ENCODE measurements at regions not wholly inside any gene's neighbourhood (a gene's known extent, or its start where the extent isn't known, plus 50 kb on each side); places are given as distances from the start of the nearest gene placed in this dataset.

DNA sequence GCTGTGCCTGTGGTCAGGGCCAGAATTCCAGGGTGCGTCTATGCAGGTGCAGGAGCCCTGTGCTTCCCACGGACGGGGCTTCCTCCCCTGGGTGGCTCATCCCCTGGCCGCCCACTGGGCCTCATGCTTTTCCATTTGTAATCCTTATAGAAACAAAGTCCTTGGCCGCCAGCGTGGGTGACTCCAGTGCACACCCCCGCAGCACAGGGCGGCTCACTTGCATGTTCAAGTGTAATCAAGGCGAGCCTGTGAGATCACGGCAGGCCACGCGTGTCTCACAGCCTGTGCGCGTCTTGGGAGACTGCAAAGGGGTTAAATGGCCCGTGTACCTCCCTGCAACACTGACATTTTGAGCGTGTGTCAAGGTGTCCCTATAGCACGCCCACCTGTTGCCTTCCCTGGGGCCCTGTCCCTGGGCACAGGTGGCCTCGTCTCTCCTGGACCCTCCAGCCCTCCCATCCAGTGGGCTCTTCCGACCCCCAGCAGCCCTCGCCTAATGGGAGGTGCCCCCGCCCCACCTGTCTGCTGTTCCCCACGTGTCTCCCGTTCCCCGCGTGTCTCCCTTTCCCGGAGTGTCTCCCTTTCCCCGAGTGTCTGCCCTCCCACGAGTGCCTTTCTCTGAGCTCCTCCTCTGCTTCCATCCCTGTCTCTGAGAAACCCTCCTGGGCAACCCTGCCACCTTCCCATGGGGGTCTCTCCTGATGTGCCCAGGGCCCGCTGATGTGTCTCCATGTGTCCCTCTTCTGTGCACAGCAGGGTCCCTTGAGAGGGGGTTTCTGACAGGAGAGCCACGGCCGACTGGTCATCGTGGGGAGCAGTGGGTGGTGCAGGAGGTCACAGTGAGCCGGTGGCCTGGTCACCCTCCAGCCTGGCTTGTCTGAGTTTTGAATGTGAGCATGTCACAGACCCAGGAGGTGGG, 1215.3 kb downstream of the BRD1 start:
- DNase-seq (ENCODE audit: low read depth), result no peak

DNA sequence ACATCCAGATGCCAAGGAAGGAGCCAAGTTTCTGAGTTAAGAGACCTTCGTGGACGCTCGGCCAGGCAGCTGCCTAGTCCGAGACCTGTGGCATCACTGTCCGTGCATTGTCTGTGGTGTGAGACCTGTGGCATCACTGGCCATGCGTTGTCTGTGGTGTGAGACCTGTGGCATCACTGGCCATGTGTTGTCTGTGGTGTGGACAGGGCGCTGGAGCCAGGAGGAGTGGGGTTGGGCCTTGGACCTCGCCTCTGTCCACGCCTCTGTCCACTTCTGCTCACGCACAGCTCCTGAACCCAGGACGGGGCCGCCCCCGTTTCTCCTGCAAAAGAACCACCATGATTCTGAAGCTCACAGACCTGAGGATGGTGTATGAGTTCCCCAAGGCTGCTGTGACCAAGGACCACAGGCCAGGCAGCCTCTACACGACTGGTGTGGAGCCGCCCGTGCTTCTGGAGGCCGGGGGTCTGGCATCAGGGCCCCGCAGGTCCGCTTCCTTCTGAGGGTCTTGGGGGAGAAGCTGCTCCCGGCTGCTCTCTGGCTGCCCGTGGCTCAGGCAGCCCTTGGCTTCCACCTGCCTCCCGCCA, 1218.3 kb downstream of the BRD1 start:
- no peak for DNase-seq (ENCODE audit: low read depth)

DNA sequence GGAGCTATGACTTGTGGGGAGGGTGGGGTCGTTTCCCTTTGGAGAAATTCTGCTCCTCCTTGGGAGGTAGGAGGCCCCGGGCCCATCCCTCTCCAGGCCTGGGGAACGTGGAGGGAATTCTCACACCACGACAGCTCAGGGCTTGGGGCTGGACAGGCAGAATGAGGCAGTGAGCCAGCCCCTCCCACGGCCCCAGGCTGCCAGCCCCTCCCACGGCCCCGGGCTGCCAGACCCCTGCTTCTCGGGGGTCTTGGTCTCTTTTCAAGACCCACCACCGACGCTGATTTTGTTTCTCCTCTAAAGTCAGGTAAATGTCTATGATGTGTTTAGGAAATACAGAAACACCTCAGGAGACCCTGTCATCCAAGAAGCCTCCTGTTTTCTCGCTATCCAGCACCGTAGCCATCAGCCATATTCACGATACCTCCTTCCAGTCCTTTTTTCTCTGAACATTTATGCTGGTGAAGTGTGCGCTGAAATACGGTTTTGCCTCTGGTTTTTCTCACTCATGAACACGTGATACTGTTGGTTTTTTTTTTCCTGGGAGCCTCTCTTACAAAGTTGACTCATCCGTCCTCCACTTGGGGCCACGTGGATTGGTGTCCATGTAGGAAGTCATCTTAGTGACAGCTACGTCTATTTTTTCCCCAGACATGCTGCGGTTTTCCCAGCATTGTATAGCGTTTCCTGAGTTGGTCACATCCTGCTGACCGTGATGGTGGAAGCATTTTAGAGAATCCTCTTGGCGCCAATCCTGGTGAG, 1219.6 kb downstream of the BRD1 start:
- DNase-seq (ENCODE audit: low read depth), result no peak

DNA sequence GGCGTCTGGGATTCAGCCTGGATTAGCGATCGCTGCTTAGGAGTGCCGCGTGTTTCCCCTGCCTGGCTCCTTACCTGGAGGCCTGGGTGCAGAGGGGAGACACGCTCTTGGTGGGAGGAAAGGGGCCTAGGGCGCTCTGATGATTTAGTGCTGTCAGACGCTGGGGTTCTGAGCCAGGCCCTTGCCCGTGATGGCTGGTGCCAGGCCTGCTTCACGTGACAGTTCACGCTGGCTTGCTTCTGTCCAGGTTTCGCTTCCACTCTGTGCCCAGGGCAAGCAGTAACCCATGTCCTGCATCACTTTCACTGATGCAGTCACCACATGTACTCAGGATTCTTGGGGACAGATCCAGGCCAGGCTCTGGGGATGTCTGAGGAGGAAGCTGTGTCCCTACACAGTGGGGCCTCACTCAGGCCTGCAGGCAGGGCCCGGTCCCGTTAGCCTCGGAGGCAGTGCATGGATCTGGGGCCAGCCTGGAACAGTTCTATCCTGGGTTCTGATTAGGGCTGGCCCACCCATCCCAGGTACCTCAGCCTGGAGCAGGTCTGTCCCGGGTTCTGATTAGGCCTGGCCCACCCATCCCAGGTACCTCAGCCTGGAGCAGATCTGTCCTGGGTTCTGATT, 1220.9 kb downstream of the BRD1 start:
- no peak for DNase-seq (ENCODE audit: low read depth)

DNA sequence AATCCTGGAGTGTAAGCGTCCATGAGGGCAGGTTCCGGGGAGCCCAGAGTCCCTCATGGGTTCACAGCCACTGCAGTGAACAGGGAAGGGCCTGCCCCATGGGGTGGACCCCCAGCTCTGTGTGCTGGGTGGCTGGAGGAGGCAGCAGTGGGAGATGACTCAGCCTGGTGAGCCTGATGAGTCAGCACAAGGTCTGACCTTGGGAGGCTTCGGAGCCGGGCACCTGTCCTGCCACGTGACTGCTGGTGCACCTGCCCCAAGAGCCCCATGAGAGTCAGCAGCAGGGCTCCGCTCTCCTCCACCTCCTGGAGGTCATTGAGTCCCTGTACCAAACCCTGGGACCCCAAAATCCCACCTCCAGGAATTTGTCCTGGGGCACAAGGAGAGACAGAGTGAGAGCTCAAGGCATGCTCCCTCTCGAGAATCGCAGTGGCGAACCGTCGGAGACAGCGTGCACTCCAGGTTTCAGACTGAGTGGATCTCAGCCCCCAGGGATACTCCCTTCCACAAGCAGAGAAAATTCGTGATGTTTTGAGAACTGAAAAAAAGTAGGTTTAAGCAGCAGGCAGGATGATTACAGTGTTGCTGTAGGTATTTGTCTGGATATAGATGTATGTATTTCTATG, 1221.7 kb downstream of the BRD1 start:
- DNase-seq (ENCODE audit: low read depth), result no peak

DNA sequence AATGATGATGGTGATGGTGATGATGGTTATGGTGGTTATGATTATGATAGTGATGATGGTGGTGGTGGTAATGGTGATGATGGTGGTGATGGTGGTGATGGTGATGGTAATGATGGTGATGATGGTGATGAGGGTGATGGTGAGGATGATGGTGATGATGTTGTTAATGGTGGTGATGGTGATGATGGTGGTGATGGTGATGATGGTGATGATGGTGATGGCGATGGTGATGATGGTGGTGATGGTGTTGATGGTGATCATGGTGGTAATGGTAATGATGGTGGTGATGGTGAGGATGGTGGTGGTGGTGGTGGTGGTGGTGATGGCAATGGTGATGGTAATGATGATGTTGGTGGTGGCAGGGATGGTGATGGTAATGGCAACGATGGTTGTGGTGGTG, 1222.5 kb downstream of the BRD1 start:
- DNase-seq (ENCODE audit: low read depth), result no peak

DNA sequence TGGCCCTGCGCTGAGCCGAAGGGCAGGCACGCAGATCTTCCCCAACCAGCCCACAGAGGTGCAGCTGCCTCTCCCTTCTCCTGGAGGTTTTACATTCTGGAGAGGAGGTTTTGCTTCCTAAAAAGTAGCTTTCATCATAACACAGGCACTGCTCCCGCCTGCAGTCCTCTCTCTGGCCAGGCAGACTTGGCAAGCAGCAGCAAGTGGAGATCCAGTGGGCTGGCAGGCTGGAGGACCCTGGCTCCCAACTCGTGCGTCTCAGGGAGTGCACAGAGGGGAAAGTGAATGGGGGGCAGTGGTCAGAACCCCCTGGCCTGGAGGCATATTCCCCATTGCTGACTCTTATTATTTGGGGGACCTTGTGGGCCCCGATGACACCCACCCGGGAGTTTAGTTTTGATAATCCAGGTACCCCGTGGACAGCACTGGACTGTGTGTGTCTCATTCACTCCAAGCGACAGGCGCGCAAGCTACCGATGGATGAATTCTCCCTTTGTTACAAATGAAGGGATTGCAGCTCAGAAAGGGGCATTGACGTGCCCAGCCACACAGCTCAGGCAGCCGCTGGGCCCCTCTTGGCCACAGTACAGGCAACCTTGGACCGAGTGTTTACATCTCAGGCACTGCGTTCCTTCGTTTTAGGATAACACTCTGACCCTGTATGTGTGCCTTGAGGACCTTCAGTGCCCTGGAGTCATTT, 1223.9 kb downstream of the BRD1 start:
- no peak for DNase-seq (ENCODE audit: low read depth)

DNA sequence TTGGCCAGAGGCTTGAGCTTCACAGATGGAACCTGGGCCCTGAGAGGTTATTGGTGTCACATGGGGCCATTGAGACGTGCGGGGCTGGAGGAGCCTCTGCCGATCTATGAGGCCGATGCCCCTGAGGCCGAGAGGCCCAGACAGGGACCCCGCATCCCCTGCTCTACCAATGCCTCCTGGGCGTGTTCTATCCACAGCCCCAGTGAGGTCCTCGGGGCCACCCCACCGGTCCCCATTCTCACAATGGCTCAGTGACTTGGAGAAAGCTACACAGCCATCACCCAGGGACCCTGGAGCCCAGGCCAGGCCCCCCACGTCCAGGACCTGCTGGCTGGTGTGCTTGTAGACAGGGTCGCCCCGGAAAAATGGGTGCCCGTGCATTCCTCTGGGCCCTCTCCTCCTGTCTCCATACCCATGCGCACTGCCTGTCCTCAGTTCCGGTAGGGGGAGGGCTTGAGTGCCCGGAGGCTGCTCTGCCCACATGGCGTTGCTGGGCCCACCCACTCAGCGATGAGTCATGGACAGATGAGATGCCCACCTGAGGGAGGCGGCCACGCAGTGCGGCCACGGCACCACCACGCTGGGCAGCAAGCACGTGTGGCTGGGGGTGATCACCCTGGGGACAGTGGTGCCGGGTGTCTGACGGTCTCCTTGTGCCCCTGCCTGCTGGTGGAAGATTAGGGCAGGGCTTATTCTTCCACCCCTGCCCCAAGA, 1224.7 kb downstream of the BRD1 start:
- no peak for DNase-seq (ENCODE audit: low read depth)

DNA sequence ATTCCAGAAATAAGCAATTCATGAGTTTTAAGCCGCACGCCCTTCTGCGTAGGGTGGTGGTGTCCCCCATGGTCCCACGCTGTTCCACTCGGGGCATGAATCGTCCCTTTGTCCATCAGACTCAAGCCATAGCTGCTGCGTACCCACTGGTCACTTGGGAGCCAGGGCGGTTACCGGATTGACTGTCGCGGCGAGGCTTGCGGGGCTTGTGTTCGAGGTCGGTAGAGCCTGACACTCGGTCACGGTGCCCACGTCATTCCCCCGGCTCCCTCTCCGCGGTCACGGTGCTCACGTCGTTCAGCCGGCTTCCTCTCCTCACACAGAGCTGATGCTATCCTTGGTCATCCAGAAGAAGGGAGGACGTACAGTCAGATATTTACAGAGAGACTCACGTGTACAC, 1227.0 kb downstream of the BRD1 start:
- DNase-seq (ENCODE audit: low read depth), result no peak

DNA sequence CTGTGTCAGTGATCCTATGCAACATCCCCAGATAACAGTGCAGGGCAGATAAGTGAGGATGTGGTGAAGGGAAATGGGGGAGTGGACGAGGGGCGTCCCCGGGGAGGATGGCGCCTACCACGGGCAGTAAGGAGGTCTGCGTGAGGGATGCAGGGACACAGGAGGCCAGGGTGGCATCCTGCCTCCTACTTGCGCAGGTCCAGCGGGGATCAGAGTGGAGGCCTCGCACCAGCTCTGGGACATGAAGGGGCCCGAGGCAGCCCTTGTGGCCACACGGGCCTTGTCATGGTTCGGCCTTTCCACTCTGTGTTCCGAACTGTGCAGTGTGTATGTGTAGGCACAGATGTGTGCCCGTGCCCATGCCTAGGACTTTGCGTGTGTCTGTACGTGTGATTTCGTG, 1227.5 kb downstream of the BRD1 start:
- DNase-seq (ENCODE audit: low read depth), result no peak

DNA sequence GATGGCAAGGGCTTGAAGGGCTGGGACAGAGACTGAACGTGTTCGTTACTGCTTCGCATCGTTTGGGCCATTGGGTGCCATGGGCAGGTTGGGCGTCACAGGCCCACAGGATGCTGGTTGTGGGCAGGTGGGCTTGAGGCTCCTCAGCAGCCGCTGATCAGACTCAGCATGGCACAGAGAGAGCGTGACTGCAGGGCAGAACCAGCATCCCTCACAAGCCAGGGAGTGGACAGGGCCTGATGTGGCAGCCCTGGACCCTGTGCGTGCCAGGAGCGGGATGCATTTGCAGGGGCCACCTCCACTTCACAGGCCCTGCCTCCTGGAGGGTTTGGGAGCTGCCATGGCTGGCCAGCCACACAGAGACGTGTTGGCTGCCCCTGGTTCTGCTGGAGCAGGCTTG, 1228.3 kb downstream of the BRD1 start:
- no peak for DNase-seq (ENCODE audit: low read depth)

DNA sequence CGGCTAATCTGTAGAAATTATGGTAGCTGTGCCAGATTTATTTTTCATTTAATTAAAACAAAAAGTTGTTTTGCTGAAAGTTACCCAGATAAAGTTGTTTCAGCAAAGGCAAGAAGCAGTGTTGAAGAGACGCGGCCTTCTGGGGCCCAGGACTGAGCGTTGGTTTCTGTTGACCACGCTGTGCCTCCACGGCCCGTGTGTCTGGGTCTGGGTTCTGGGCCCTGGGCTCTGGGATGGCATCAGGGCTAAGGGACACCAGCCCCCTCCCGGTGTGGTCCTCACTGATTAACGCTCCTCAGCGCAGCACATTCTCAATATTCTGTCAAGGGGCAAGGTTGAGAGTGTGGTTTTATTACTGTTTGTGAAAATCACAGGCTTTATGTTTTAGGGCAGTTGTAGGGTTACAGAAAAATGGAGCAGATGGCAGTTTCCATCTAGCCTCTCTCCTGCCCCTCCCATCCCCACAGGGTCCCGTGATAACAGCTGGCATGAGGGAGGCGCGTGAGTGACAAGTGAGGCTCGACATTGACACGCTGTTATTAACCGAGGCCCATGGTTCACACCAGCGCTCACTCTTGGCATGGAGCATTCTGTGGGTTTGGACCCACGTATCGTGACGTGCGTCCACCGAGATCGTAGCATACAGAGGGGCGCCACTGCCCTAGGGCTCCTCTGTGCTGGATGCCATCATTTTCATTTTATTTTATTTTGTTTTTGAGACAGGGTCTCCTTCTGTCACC, 1231.4 kb downstream of the BRD1 start:
- DNase-seq (ENCODE audit: low read depth), result no peak

DNA sequence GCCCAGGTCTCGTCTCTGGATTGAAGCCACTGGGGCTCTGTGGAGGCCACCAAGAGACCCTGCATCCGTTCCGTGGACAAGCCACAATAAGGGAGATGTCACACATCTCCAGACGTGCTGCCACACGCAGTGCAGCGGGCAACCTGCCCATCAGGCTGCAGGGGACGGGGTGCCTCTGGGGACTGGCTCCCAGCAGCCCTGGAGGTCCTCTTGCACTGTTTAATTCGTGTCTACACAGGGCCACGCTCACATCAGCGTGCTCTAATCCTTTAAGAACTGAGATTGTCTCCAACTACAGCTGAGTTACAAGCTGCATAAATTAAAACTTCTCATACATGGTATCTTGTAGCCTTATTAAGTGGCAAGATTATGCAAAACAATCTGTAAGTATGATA, 1232.2 kb downstream of the BRD1 start:
- no peak for DNase-seq (ENCODE audit: low read depth)

DNA sequence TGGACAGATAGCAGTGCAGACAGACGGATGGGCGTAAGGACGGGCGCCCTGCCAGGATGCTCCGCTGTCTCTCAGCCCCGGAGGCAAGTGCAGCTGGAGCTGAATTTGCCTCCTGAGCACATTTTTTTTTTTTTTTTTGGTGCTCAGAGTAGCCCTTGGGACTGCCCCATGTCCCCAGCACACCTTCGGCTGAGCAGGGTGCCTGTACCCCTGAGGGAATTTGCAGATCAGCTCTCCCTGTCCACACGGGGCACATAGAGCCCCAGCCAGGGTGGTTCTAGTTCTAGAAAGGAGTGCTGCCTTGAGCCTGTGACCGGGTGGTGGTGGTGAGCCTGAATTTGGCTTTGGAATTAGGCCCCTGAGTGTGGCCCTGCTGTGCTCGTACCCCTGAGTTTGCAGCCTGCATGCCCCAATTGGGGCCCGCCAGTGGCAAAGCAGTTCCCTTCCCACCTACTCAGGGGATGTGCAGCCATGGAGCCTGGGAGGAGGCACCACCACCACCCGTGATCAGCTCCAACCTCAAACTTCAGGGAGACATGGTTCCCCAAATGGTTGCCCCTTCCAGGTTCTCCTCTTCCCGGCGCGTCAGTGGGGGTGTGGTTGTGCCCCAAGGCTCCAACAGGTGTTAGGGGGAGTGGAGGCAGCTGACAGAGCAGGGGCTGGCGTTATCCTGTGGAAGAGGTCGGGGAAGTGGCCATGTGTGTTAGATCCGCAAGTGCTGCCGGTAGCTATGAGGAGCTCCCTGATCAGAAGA, 1232.7 kb downstream of the BRD1 start:
- DNase-seq (ENCODE audit: low read depth), result no peak

DNA sequence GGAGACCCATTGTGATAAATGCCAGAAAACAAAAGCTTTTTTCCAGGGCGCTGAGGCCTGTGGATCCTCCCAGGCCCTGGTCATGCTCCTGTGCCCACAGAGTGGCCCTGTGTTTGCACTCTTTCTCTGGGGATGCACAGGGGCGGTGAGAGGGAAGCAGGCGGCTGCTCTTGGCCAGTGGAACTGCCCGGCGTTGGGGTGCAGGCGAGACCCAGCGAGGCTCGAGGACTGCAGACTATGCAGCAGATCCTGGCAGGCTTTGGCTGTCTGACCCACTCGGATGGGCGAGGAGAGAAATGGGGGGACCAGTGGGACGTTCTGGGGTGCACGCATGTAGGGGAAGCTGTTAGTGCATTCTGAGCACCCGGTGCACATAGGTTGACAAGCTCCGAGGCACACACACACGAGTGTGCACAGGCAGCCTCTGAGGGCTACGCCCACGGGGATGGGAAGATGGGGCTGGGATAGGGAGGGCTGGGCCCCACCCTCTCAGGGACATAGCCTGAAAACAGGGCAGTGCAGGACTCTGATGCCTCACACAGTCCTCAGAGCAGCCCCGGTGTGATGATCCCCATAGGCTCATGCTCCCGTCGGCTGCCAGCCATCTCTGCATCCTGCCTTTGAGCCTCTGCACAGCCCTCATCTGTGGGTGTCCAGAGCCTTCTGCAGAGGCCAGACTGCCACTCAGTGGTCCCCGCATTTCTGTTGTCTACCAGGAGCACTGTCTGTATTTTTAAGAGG, 1233.5 kb downstream of the BRD1 start:
- no peak for DNase-seq (ENCODE audit: low read depth)

DNA sequence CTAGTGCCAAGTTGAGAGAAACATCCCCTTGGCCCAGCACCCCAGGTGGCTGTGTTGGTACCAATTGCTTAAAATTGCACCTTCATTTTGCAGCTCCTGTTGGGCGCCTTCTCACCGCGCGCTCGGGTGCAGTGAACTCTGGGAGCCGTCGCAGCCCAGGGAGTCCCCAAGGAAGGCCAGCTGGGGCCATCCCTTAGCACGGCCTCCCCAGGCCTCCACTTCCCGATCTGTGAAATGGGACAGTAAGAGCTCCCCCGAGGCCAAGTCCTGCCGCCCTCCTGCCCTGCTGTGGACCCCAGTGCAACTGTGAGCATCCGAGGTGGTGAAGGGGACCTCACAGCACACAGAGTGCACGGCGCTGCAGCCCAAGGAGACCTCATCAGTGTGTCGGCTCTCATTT, 1234.1 kb downstream of the BRD1 start:
- DNase-seq (ENCODE audit: low read depth), result no peak

DNA sequence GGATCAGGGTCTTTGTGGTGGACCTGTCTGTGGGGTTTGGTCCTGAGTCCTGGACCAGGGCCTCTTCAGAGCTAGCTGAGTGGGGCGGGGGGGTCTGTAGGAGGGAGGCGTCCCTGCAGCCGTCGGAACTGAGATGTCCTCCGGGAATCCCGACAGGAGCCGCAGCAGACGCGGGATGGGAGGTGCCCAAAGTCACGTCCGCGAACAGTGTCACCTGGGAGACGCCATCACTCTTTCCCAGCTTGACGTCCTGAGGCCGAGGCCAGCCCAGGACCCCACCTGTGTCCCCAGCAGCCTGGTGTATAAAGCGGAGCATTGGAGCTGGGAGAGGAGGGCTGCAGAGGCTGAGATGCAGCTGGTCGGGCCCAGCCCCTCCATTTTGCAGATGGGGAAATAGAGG, 1234.7 kb downstream of the BRD1 start:
- DNase-seq (ENCODE audit: low read depth), result no peak

DNA sequence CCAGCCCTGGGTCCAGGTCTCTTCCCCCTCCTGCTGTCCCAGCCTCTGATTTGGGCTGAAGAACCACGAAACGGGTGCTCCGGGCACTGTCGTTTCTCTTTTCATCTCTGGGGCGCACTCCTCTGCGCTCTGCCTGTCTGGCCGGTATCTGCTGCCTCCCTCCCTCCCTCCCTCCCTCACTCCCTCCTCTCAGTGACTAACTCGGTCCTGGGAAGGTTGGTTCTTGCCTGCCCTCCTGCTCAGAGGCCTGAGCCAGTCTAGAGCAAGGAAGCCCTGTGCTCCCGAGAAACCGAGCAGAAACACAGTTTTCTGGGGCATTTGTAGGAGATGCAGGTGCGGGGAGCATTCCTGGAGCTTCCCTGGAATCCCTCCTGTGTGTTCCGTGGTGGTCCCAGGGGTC, 1235.2 kb downstream of the BRD1 start:
- DNase-seq (ENCODE audit: low read depth), result no peak

DNA sequence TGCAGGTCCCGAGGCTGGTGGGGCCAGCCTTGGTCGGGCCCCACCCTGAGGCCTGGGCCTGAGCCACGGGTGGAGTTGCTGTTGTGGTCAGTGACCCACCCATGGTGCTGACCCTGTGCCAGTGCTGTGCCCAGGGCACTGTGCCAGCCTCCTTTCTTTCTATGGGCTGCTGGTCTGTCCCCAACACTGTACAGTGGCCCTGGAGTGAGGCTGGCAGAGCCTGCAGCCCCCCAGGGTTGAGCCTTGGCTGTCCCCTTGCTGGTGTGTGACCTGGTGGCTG, 1235.7 kb downstream of the BRD1 start:
- no peak for DNase-seq (ENCODE audit: low read depth)

Data from GM04503 (cell line).